T-helper 2 cell treated with Interferon-gamma antibody and Interleukin-4, amounts not matched to agents 100 ng/mL and 5 ng/mL, for 36 hours (primary cell): ENCODE measurements at regions not wholly inside any gene's neighbourhood (a gene's known extent, or its start where the extent isn't known, plus 50 kb on each side); places are given as distances from the start of the nearest gene placed in this dataset.
"Not testable (repeated sequence)": the region's sequence is repeated elsewhere in the genome, so short reads cannot be mapped to it uniquely, and the experiment has no call there.

Experiments
- intact Hi-C: fragments of 100-400 bp; cut with micrococcal nuclease; formaldehyde crosslinking; loops from one replicate; pipeline ENCODE4 v1.15.1; 2023

DNA sequence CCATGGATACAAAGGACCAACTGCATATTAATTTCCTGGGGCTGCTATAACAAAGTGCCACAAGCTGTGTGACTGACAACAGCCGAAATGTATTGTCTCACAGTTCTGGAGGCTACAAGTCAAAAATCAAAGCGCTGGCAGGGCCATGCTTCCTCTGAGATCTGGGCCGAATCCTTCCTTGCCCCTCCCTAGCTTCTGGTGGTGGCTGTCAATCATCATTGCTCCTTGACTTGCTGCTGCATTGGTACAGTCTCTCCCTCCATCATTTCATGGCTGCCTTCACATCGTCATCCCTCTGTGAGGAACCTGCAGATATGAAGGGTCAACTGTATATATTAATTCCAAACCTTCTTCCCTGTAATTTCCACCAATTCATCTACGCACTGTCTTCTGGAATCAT lies 118.3 kb downstream of the EXOC5 start:
- intact Hi-C loops, result no loop called here

DNA sequence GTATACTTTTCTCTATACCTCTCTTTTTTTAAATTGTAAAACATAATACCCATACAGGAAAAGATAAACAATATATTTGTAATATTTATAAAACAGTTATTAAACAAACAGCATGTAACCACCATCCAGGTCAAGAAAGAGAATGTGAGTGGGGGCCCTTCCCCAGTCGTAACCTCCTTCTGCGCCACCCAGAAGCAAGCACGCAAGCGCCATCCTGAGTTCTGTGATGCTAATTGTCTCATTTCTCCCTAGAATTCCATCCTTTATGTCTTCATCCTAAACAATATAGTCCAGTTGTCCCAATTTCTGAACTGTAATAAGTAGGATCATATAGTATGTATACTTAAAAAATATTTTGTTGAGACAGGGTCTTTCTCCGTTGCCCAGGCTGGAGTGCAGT lies 129.5 kb downstream of the EXOC5 start:
- intact Hi-C loops, result no loop called here

DNA sequence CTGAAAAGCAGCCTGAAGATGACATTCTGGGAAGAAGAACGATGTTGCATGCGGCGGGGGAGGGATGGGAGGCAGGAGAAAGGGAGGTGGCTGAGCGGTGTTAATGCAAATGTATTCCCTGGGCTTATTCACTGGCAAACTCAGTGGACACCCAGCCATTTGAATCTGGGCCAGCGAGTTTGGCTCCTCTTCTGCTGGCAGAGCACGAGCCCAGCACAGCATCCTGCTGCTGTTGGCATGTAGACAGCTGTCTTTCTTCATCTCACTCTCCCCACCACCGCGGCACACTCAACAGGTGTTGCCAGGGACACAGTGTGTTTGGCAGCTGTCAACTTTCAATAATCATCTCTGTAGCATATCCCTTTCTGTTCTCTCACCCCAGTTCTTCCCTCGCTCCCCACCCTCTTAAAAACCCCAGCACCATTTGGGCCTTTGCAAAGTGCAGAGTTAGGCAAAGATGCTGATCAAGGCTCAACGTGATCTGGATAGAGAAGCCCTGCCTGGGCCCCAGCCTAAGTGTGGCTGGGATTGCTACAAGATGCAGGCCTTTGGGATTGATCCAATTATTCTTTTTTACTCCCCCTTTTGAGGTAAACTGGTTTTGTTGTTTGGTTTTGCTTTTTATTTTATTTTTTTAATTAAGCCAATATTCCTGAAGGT lies 131.9 kb downstream of the EXOC5 start:
- intact Hi-C loops, result no loop called here

DNA sequence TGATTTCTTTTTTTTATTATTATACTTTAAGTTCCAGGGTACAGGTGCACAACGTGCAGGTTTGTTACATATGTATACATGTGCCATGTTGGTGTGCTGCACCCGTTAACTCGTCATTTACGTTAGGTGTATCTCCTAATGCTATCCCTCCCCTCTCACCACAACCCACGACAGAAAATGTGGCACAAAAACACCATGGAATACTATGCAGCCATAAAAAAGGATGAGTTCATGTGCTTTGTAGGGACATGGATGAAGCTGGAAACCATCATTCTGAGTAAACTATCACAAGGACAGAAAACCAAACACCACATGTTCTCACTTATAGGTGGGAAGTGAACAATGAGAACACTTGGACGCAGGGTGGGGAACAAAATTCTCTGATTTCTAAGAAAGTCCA lies 140.9 kb downstream of the EXOC5 start:
- intact Hi-C loops, result not testable (repeated sequence)

DNA sequence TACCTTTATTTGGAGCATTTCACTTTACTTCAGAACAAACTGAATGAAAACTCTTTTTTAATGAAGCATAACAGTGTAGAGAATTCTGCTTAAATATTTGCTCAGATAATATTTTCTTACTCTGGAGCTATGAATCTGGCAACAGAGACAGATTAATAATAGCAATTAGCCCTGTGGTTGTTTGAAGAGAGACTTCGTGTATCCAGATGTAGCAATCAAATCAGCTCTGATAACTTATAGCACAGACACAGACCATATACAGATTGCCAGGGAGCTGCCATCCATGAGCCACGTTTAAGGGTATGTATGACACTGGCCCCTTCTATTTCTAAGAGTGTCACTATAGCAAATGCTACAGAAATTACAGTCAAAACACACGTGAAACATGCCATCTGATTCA lies 146.6 kb downstream of the EXOC5 start:
- intact Hi-C loops, result no loop called here

DNA sequence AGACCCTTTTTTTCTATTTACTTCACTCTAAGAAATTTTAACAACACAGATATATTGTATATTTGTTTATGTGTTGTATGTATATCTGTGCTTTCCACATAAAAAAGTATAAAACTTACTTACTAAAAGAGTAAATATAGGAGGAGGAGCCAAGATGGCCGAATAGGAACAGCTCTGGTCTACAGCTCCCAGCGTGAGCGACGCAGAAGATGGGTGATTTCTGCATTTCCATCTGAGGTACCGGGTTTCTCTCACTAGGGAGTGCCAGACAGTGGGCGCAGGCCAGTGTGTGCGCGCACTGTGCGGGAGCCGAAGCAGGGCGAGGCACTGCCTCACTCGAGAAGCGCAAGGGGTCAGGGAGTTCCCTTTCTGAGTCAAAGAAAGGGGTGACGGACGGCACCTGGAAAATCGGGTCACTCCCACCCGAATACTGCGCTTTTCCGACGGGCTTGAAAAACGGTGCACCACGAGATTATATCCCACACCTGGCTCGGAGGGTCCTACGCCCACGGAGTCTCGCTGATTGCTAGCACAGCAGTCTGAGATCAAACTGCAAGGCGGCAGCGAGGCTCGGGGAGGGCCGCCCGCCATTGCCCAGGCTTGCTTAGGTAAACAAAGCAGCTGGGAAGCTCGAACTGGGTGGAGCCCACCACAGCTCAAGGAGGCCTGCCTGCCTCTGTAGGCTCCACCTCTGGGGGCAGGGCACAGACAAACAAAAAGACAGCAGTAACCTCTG lies 156.5 kb downstream of the EXOC5 start:
- intact Hi-C loops, result not testable (repeated sequence)

DNA sequence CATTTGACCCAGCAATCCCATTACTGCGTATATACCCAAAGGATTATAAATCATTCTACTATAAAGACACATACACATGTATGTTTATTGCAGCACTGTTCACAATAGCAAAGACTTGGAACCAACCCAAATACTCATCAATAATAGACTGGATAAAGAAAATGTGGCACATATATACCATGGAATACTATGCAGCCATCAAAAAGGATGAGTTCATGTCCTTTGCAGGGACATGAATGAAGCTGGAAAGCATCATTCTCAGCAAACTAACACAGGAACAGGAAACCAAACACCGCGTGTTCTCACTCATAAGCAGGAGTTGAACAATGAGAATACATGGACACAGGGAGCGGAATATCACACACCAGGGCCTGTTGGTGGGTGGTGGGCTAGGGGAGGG lies 158.3 kb downstream of the EXOC5 start:
- intact Hi-C loops, result not testable (repeated sequence)

DNA sequence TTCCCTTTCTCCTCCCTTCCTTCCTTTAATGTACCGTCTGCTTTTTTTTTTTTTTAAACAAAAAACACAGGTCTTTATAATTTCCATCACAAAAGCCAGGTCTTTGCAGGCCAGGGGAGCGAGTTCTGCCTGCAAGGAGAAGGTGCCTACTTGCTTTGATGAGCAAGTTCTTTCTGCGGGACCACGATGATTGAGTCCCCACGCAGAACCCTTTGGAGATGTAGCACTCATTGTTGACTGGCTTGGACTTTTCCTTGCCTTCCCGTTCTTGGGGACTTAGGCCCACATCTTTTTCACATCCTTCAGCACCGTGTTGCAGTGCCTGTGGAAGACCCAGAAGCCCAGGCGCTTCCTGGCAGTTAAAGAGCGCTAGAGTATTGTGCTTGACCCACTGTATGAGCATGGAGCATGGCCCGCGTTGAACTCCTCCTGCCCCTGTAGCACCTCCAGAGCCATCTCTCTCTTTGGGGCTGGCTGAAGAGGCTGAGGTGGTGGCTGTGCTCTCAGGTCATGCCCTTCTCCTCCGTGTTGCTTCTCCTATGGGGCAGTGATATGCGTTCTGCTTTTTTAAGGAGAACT lies 177.6 kb downstream of the EXOC5 start:
- intact Hi-C loops, result no loop called here

DNA sequence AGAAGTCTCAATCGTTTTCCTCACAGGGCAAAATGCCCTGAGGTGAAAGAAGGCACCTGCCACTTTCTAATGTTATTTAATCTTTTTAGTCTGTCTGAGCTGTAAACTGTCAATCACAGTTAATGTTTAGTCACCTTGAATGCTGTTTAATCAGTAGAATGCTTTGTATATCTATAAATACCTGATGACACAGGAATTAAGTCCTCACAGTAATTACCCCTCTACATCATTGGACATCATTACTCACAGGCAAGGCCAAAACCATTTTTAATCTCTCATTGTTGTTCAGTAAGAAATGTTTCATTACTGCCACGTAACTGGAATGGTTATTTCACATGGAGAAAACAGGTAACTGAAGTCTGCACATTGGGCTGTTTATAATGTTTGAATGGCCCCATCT lies 178.8 kb downstream of the EXOC5 start:
- intact Hi-C loops, result no loop called here

DNA sequence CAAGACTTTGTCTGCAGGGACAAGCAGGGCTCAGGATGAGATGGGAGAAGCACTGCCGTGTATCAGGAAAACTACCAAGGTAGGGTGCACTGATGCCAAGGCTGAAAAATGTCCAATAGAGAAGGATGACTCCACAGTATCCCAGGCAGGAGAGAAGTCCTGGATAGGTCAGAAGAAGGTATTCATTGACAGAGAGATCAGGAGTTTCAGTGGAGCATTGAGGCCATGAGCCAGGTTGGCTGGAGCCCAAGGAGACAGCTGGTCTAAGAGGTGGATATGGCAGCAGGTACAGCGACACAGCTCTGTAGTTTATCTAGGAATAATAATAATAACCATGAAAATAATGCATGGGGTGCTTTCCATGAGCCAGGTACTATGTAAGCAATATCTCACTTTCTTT lies 180.9 kb downstream of the EXOC5 start:
- intact Hi-C loops, result no loop called here

DNA sequence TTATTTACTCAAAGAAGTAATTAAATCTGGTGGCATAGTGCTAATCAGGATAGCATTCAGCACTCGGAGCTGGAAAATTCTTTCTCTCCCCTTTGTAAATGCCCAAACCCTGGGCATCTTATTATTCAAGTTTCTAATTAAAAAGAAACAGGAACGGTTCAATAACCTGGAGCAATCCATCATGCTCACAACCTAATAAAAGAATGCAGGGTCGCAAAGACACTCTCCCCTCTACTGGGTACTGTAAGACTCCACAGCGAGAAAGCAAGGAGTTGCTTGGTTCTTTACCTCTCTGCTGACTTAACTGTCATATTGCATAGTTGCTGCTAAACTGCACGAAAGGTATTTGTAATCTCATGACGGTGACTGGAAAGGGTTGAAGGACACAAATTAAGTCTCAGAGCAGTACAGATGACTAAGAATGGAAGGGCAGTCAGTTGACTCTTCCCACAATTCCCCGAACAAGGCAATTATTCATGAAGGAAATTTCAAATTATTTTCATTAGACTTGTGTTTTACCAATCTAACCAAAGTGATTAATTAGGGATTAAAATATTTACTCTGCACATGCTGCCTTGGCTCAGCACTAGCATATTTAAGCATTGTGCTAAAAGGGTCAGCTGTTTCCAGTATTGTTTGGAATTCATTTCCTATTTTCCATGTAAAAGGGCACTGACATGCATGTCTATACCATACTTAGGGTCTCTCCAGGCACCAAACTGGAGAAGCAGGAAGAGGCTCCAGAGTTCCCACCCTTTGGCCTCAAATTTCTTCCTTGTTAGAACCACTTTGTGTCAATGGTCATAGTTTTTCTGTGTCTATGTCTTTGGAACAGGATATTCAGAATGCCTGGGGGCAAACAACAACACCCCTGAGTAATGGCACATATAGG lies 182.2 kb downstream of the EXOC5 start:
- intact Hi-C loops, result no loop called here

DNA sequence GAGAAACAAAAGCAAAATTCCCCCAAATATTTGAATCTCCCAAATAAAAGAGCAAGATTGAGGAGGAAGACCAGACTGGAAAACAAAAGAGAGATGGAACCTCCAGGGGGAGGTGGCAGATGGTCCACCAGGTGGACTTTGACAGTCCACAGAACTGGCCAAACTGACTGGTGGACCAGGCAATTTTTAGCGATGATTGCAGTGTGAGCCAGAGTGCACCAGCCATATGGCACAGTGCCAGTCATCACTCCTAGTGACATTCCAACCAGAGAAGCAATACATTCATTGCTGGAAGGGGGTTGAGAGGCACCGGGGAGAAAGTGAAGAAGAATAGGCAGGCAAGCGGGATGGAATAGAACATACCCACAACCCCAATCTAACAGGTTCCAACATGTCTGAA lies 182.9 kb downstream of the EXOC5 start:
- intact Hi-C loops, result no loop called here

DNA sequence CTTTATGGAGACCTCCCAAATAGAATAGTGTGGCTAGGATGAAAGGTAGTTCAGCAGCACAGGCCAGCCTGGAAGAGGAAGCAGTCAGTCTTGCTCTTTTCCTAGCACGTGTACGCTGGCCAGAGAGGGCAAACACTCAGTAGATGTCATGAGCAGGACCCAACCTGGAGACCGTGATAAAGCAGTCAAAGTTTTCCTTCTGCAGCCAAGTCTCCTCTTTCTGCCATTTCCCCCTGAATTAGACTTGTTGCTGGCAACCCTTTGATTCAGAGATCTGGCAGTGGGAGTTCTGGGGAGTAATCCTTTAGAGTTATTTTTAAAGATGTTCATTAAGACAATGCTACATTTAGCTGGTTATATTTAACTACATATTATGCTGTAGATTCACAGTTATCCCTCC lies 183.7 kb downstream of the EXOC5 start:
- intact Hi-C loops, result no loop called here

DNA sequence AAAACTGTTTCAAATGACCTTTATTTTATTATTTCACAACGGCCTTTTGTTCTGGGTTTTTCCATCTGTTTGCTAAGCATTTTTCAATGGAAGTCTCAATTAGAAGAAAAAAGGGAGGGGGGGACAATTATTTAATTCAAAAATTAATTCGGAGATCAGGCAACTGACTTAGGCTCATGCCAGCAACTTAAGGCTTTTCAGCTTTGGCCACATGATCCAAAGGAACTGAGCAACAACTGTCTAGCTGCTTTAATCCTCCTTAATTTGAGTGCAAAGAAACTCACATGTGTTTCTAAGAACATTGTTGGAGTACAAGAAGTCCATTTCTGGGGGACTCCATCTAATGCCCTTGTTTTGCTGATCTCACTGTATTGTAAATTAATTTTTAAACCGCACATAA lies 188.0 kb downstream of the EXOC5 start:
- intact Hi-C loops, result no loop called here

DNA sequence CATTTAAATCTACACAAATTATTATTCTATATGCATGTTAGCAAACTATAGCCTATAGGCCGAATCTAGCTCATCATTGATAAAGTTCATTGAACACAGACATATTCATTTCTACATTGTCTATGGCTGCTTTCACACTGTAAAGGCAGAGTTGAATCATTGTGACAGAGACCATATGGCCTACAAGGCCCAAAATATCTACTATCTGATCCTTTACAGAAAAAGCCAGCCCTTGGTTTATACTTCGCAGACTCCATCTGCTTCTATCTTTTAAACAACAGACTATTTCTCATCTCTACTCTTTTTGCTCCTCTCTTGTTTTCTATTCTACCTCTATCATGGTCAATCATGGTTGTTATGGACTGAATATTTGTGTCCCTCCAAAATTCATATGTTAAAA lies 190.7 kb downstream of the EXOC5 start:
- intact Hi-C loops, result no loop called here

DNA sequence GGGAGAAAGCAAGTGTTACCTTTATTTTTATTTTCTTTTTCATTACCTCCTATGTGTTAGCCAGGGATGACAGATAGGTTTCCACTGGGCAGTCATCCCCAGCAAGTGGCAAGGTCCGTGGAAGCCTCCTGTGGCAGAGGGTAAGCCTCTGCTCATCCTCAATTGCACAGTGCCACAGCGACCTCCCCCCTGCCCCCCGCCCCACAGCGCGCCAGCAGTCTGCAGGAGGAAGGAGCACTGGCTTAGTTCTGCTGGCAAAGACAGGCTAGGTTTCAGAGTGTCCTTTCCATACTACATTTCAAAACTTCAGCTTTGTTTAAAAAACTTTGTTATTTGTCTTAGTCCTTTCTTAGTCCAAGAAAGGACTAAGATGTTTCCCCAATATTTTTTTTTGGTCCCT lies 194.7 kb downstream of the EXOC5 start:
- intact Hi-C loops, result no loop called here

DNA sequence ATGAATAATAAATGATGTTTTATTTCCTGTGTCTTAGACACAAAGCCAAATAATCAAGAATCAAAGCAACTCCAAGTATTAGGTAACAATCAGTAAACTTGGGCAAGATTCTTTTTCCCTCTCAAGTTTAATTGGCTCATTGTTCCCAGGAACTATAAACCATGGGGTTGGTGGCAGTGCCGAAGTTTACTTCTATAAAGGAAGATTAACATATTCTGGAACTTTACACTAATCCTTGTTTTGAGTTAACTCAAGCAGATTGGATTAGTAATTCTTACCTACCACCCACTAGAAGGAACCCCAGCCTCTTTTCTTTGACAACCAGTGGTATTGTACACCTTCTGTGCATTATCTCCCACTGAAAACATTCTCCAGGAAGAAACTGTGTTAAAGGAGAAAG lies 197.1 kb downstream of the EXOC5 start:
- intact Hi-C loops, result no loop called here

DNA sequence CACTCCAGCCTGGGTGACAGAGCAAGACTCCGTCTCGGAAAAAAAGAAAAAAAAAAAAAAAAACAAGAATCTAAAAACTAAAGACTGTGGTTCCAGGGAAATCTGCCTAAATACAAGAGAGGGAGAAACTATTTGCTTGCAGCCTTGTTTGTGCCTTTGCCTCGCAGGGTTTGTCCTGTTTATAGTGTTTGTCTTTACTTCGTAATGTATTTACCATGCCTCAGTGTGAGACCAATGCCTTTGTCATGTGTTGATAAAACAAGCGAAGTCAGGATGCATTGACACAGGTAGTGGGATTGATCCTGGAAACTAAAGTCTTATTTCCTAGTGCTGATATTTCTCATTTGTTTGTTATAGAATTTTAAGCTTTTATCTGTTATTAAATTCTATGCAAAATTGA lies 199.0 kb downstream of the EXOC5 start:
- intact Hi-C loops, result loop anchor here (10.0 kb wide), 2 partner anchors 225 to 575 kb away; no protein-coding TSS in a partner anchor

DNA sequence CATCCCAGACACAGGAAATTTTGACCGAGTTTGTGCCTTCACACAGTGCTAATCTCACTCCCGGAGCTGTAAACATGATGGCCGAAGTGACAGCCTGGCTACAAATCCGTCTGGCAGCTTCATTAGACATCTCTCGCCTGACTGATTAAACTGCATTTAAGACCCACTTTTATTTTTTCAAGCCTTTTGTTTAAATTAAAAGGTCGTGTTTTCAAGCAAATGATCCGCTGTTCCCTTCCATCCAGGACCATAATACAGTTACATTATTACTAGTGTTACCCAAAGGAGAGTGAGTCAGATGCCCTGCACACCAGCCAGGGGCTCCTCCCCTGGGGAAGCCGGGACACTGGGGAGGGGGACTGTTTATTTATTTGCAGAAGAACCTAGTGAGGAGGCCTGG lies 200.2 kb downstream of the EXOC5 start:
- intact Hi-C loops, result loop anchor here (10.0 kb wide), 2 partner anchors 226 to 574 kb away; no protein-coding TSS in a partner anchor

DNA sequence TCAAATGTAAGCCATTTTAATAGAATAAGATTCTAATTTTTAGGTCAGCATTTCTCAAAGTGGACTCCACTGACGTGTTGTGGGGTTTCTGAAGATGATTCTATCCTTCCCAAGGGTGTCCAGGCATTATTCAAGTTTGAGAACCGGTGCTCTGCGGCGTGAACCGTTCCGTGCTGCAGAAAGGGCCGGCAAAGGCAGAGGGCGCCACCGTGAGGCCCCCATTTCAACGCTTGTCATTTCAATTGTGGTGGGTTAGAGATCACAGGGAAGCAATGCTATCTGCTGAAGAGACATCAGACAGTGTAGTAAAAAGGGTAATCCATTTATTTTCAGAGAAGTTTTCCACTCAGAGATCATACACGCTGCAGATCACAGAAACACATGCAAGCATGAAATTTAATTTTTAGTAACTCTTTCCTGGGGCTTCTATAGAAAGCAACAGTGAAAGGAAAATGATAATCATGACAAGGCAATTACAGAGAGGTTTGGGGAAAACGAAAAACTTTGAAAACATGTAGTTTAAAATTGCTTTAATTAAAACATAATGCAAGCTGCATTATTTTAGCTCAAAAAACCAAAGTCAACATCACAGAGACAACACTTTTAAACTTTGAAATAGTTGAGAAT lies 201.7 kb downstream of the EXOC5 start:
- intact Hi-C loops, result loop anchor here (10.0 kb wide), 2 partner anchors 228 to 572 kb away; no protein-coding TSS in a partner anchor

DNA sequence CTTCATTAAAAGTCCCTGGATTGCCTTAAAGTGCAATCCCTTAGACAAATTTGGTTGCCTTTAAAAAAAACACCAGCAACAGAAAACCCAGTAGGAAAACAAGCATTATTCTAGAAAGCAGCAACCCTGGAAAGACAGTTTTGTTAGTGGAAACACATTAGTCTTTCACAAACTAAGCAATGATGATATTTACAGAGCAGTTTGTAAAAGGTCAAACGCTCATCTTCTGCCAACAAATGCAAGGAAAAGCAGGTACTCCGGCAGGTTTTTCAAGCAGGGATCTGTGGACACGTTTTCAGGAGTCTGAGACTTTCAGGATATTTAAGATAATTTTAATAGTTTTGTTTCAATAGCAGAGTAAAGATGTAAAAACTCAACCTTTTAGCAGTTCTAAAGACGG lies 202.2 kb downstream of the EXOC5 start:
- intact Hi-C loops, result loop anchor here (10.0 kb wide), 2 partner anchors 228 to 572 kb away; no protein-coding TSS in a partner anchor
